Keratinocyte (primary cell): ENCODE measurements at regions not wholly inside any gene's neighbourhood (a gene's known extent, or its start where the extent isn't known, plus 50 kb on each side); places are given as distances from the start of the nearest gene placed in this dataset.

ENCODE experiments used
- DNase-seq: peaks from one replicate; pipeline ENCODE4 v3.0.0-alpha.2; 2011; ENCODE audit warnings: low read depth, missing footprints, low spot score
- FAIRE-seq: peaks from 2 replicates; lab custom pipeline; 2011; peaks lifted over from hg19 to GRCh38; lab: Jason Lieb, UNC
- H2AFZ ChIP-seq: 2 replicates; pipeline ENCODE4 v1.6.0; 2012; ENCODE audit warnings: low read length, control low read depth, inconsistent platforms; ENCODE audit not compliant: control insufficient read depth
- H3K27ac ChIP-seq: 2 replicates; pipeline ENCODE4 v1.5.1; 2011; ENCODE audit warnings: low read length; ENCODE audit not compliant: control insufficient read depth, insufficient read depth
- H3K27me3 ChIP-seq: 3 replicates; pipeline ENCODE4 v1.6.0; 2011; ENCODE audit warnings: low read length; ENCODE audit not compliant: control insufficient read depth, insufficient read depth; ENCODE audit errors: extremely low read depth
- H3K36me3 ChIP-seq, 2 experiments: 2 replicates in 1 of 2; 3 replicates in 1 of 2; pipeline ENCODE4 v1.5.1; 2011; ENCODE audit warnings: low read length in 2 of 2, mild to moderate bottlenecking in 1 of 2; ENCODE audit not compliant: control insufficient read depth in 2 of 2, insufficient read depth in 2 of 2; ENCODE audit errors: extremely low read depth in 1 of 2
- H3K4me1 ChIP-seq: 3 replicates; pipeline ENCODE4 v1.5.1; 2011; ENCODE audit warnings: low read length; ENCODE audit not compliant: control insufficient read depth, insufficient read depth; ENCODE audit errors: extremely low read depth
- H3K4me2 ChIP-seq: 3 replicates; pipeline ENCODE4 v1.6.0; 2011; ENCODE audit warnings: low read depth, low read length; ENCODE audit not compliant: control insufficient read depth, insufficient read depth; ENCODE audit errors: extremely low read depth
- H3K4me3 ChIP-seq, 3 experiments: fragments of 200-600 bp in 1 of 3; sonication (generic) in 1 of 3; 2 replicates in 2 of 3; 3 replicates in 1 of 3; pipeline ENCODE4 v1.5.1; 2011 to 2016; ENCODE audit warnings: low read length in 3 of 3, mild to moderate bottlenecking in 3 of 3, control low read depth in 2 of 3, inconsistent platforms in 1 of 3, low read depth in 1 of 3, mixed read lengths in 1 of 3, mixed run types in 1 of 3, moderate library complexity in 1 of 3; ENCODE audit not compliant: control insufficient read depth in 2 of 3, insufficient read depth in 2 of 3; ENCODE audit errors: extremely low read depth in 1 of 3
- H3K79me2 ChIP-seq: 2 replicates; pipeline ENCODE4 v1.6.0; 2012; ENCODE audit warnings: low read length; ENCODE audit not compliant: control insufficient read depth, insufficient read depth
- H3K9ac ChIP-seq: 3 replicates; pipeline ENCODE4 v1.6.0; 2011; ENCODE audit warnings: low read length; ENCODE audit not compliant: control insufficient read depth, insufficient read depth; ENCODE audit errors: extremely low read depth
- H3K9me1 ChIP-seq: 3 replicates; pipeline ENCODE4 v1.6.0; 2011; ENCODE audit warnings: low read length; ENCODE audit not compliant: control insufficient read depth, insufficient read depth; ENCODE audit errors: extremely low read depth
- H3K9me3 ChIP-seq: 2 replicates; pipeline ENCODE4 v1.5.1; 2012; ENCODE audit warnings: low read depth, low read length; ENCODE audit not compliant: control insufficient read depth
- H4K20me1 ChIP-seq: 3 replicates; pipeline ENCODE4 v1.6.0; 2011; ENCODE audit warnings: low read length; ENCODE audit not compliant: control insufficient read depth, insufficient read depth; ENCODE audit errors: extremely low read depth
- EZH2 ChIP-seq: IDR thresholded peaks from one replicate; pipeline ENCODE4 v1.6.1; 2012; ENCODE audit warnings: inconsistent platforms, mild to moderate bottlenecking, low read length, moderate library complexity
- dilution Hi-C: fragments of 300-500 bp; cut with MboI; formaldehyde crosslinking; loops from one replicate; pipeline ENCODE4 v1.7.0; 2020; ENCODE audit warnings: low sequenced_read_pairs; ENCODE audit not compliant: extremely low pct_ligation_motif_present
- TF ChIP-seq, protein P1 (sequence below), 3 experiments: IDR thresholded peaks in 1 of 3; conservative IDR thresholded peaks in 1 of 3; optimal IDR thresholded peaks in 1 of 3; 2 replicates in 2 of 3; 3 replicates in 1 of 3; pipeline versions ENCODE3 to v1.5.1; 2011; ENCODE audit warnings: low read length in 3 of 3, mild to moderate bottlenecking in 3 of 3, moderate library complexity in 2 of 3, control low read depth in 1 of 3, inconsistent platforms in 1 of 3; ENCODE audit not compliant: insufficient read depth in 2 of 3; ENCODE audit errors: extremely low read depth in 1 of 3

DNA sequence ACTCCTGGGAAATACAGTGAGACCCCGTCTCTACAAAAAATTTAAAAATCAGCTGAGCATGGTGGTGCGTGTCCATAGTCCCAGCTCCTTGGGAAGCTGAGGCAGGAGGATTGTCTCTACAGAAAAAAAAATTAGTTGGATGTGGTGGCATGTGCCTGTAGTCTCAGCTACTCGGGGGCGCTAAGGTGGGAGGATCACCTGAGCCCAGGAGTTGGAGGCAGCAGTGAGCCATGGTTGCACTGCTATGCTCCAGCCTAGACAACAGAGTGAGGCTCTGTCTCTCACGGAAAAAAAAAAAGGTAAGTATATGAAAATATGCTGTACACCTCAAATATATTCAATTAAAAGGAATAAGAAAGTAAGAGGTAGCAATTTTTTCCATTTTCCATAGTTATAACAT, 92.5 kb upstream of the TGIF1 start:
- H3K27ac ChIP-seq: no peak overlapping the region
- H4K20me1 ChIP-seq: no peaks in the 10 kb centered on the region
- no peaks in the 10 kb centered on the region for H3K9me1 ChIP-seq
- TF ChIP-seq, protein P1, sequence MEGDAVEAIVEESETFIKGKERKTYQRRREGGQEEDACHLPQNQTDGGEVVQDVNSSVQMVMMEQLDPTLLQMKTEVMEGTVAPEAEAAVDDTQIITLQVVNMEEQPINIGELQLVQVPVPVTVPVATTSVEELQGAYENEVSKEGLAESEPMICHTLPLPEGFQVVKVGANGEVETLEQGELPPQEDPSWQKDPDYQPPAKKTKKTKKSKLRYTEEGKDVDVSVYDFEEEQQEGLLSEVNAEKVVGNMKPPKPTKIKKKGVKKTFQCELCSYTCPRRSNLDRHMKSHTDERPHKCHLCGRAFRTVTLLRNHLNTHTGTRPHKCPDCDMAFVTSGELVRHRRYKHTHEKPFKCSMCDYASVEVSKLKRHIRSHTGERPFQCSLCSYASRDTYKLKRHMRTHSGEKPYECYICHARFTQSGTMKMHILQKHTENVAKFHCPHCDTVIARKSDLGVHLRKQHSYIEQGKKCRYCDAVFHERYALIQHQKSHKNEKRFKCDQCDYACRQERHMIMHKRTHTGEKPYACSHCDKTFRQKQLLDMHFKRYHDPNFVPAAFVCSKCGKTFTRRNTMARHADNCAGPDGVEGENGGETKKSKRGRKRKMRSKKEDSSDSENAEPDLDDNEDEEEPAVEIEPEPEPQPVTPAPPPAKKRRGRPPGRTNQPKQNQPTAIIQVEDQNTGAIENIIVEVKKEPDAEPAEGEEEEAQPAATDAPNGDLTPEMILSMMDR (optimal IDR thresholded peaks at IDR 0.05 in 1 of 3, IDR thresholded peaks at IDR 0.05 in 1 of 3, conservative IDR thresholded peaks at IDR 0.05 in 1 of 3; ENCODE audit: extremely low read depth in 1 of 3, insufficient read depth in 2 of 3, low read length in 3 of 3): no peak
- no peak for TF ChIP-seq EZH2
- H3K27me3 ChIP-seq: no peaks in the 10 kb centered on the region
- H3K4me1 ChIP-seq: peaks cover 12% of the 10 kb centered on the region
- H3K36me3 ChIP-seq: no peaks in the 10 kb centered on the region
- no peak overlapping the region for H3K9ac ChIP-seq
- H2AFZ ChIP-seq: no peak overlapping the region
- dilution Hi-C loops: no loop called here
- H3K4me2 ChIP-seq: no peak overlapping the region
- DNase-seq (no peak), FAIRE-seq (no peak)
- no peaks in the 10 kb centered on the region for H3K9me3 ChIP-seq
- no peak overlapping the region for H3K4me3 ChIP-seq
- no peaks in the 10 kb centered on the region for H3K79me2 ChIP-seq

DNA sequence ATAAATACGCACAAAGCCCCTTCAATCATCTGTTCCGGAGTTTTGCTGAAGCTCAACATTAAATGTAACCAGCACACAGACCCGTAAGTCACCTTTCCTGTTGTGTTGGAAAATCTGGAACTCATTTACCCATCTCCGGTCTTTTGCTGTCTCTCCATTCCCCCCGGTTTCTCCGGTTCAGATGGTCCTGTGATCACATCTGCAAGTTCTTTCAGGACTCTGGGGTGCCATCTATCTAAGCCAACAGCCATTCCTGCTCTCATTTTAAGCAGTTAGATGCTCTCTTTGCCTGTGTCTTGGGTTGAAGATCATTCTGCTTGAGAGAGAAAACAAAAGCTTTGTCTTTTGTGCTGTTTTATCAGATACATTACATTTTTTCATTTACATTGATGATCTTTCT, 91.7 kb upstream of the TGIF1 start:
- no peak overlapping the region for H3K27ac ChIP-seq
- H3K9me1 ChIP-seq: no peaks in the 10 kb centered on the region
- H3K79me2 ChIP-seq: no peaks in the 10 kb centered on the region
- H3K9ac ChIP-seq: no peak overlapping the region
- no peak for FAIRE-seq
- no peaks in the 10 kb centered on the region for H4K20me1 ChIP-seq
- no peak for TF ChIP-seq EZH2
- TF ChIP-seq, protein P1 (optimal IDR thresholded peaks at IDR 0.05 in 1 of 3, IDR thresholded peaks at IDR 0.05 in 1 of 3, conservative IDR thresholded peaks at IDR 0.05 in 1 of 3; ENCODE audit: extremely low read depth in 1 of 3, insufficient read depth in 2 of 3, low read length in 3 of 3): no peak
- H3K27me3 ChIP-seq: no peaks in the 10 kb centered on the region
- no peak overlapping the region for H3K4me3 ChIP-seq
- H2AFZ ChIP-seq: no peak overlapping the region
- peaks cover 12% of the 10 kb centered on the region for H3K4me1 ChIP-seq
- no peaks in the 10 kb centered on the region for H3K9me3 ChIP-seq
- no peak overlapping the region for H3K4me2 ChIP-seq
- DNase-seq: no peak
- dilution Hi-C loops: no loop called here
- H3K36me3 ChIP-seq: no peaks in the 10 kb centered on the region
